ENCODE measurements at regions not wholly inside any gene's neighbourhood (a gene's known extent, or its start where the extent isn't known, plus 50 kb on each side); places are given as distances from the start of the nearest gene placed in this dataset.

DNA sequence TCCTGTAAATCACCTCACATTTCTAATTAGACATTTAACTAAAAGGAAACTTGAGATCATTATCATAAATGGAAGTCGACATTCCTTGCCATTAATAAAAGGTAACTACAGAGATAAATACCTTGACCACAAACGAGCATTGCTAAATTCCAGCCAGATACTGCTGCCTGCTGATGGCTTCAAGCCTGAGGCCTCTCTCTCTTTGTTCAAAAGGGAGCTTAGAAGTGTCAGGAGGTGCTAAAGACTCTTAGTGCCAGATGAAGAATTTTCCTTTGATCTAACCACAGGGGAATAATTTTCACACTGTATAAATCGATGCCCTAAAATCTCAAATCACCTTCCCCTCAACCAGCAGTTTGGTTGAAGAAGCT, 248.2 kb upstream of the PMEPA1 start:
- no peak for TF ChIP-seq CTCF (conservative IDR thresholded peaks at IDR 0.05; ENCODE audit: low read depth in 2 of 2)
- TF ChIP-seq POLR2AphosphoS5 (IDR thresholded peaks at IDR 0.05; ENCODE audit: low read depth), result no peak
- TF ChIP-seq CREB1 (CRISPR knock-in tag; IDR thresholded peaks at IDR 0.05; ENCODE audit: low read depth), result no peak
